Activated T-cell treated with anti-CD3 and anti-CD28 coated beads for 4 hours (primary cell): ENCODE measurements at regions not wholly inside any gene's neighbourhood (a gene's known extent, or its start where the extent isn't known, plus 50 kb on each side); places are given as distances from the start of the nearest gene placed in this dataset.
A peak's percentile ranks its signal among the peaks of the same experiment; 100 is the strongest.
"Not testable (repeated sequence)": the region's sequence is repeated elsewhere in the genome, so short reads cannot be mapped to it uniquely, and the experiment has no call there.

ENCODE experiments used
- DNase-seq: peaks from one replicate; pipeline ENCODE4 v3.0.0-alpha.2; 2020

DNA sequence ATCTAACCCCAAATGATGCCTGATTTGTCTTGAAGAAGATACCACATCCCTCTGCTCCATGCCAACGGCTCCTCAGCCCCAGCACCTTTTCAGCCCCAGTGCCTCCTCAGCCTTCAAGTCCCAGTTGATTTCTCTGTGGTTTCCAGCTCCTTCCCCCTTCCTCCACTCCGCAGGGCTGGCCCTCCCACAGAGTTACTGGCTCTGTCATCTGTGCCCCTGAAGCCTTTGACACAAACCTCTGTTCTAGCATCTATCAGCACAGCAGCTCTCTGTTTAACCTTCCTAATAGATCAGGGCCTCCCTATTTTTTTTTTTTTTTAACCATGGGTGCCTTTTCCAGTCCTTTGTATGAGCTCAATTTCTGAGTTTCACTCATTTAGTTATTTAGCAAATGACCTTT, 201.3 kb upstream of the CXCR4 start:
- DNase-seq = no peak

DNA sequence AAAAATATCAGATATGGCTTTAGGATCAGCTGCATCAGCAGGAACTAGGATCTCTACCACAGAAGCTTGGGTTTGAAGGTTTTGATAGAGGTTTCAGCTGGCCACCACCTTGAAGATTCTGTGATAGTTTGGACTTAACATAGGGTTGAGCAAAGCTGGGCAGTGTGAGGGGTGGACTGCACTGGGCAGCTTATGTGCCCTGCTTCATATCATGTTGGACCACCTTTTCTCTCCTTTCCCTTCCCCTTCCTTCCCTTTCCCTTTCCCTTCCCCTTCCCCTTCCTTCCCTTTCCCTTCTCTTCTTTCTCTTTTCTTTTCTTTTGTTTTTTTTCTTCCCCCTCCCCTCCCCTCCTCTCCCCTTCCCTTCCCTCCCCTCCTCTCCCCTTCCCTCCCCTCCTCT, 196.3 kb upstream of the CXCR4 start:
- DNase-seq = no peak

DNA sequence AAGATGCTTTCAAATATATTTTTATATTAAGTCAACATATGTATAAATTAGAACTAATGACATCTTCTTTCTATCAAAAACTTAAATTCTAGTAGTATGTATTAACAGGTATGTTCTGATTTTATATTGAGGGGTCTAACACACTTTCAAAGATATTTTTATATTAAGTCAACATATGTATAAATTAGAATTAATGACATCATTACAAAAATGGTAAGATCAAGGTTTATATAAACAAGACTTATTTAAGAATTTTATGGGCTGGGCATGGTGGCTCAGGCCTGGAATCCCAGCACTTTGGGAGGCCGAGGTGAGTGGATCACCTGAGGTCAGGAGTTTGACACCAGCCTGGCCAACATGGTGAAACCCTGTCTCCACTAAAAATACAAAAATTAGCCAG, 194.6 kb upstream of the CXCR4 start:
- not testable (repeated sequence) for DNase-seq

DNA sequence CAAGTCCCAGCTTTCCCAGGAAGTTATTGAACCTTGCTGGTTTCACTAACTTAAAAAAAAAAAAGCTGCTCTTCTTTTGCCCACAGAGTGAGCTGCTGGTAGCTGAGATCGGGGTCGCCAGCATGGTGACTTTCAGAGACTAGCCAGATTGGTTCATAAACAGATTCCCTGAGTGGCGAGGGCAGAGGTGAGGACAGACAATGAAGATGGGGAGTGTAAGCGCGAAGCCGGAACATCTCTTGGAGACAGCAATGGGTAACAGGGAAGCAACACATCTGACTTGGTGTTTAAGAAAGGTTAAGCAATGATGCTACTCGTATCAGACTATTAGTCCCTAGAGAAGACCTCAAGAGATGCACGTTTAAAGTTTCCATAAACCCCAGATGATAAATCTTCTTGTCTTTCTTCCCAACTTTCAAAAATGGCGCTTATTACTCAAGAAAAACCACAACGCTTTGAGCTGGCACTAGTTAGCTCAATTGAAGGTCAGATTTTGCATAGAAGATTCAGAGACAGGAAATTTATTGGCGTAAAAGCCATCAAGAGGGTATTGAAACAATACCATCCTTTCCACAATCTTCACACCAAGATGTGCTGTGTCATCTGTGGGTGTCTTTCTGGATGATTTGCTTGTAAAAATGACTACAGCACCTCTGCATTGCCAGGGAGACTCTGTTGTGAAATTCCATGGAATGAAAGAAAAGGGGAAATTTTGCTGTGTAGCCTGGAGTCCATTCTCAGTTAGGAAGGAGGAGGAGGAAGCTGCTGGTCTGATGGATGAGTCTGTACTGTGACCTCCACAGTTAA, 193.1 kb upstream of the CXCR4 start:
- DNase-seq = no peak

GRCh38 chr2:136310005-136310495, 192.1 kb upstream of the CXCR4 start:
- no peak for DNase-seq

- no peak for DNase-seq
These were observed 190.7 kb upstream of the CXCR4 start for GRCh38 chr2:136308611-136309010.

- no peak for DNase-seq
These were observed 188.9 kb upstream of the CXCR4 start for GRCh38 chr2:136306836-136307235.

DNA sequence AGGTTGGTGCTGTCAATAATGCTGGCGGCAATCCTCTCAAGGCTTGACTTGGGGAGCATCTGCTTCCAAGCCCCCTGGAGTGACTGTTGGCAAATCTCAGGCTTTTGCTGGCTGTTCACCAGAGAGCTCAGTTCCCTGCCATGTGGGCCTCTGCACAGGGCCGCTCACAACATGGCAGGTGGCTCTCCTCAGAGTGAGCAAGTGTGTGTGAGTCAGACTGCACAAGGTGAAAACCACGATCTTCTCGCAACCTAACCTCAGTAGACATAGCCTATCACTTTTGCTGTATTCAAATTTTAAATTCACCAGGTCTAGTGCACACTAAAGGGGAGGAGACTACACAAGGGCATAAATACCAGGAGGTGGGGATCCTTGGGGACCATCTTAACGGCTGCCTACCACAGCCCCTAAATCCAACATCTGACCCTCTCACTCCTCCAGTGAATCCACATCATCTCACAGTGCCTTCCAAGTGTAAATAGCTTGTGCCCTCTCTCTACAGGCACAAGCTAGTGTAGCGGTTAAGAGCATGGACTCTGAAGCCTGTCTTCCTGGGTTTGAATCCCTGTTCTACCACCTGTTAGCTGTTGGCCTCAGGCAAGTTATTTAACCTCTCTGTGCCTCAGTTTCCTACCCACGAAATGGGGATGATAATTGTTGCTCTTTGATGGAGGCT, 187.7 kb upstream of the CXCR4 start:
- peak; percentile 28 for DNase-seq

DNA sequence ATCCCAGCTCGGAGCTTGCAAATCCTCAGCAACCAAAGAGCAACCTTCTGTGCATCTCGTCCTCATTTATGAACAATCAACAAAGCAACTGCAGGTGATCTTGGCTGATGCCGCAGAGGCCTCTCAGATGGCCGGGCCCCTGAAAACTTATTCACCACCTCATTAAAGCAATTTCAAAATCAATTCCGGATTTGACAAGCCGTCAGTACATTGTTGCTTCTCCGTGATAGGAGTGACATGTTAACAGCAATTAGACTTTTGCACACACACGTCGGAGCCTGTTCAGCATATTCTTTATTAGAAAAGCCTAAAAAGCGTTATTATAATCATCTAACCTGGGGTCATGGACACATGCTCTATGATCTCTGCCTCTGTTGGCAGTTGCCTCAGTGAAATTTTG, 183.1 kb upstream of the CXCR4 start:
- DNase-seq = no peak

DNA sequence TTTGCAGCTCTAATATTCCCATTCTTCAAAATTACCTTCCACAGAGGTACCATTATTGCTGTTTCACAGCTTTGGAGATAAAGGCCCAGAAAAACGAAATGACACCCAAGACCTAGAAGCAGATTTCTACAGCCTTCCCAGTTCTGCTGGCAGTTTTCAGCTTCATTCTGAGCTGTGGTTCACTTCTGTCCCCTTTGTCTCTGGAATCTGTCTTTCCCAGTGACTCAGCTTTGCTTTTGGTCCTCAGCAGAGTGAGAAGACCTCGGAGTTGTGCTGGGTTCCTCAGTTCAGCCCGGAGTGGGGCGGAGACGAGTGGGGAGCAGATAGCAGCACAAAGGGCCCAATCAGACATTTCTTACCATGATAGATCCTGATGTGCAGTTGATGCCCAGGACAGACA, 180.7 kb upstream of the CXCR4 start:
- no peak for DNase-seq

DNA sequence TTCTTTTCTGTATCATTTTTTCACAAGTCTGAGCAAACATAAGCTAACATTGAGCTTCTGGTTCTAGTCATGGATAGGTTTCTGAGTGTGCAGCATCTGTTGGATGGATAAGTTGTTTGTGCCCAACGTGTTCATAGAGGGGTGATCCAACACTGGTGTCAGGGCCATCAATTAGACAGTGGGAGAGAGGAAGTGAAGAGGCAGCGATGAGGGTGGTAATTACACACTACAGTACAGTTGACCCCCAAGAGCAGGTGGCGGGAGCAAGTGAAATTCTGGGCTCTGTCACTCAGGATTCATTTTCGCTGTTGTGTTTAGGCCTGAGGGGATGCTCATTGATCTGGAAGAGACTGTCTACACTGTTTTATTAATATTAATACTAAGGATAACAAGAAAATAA, 180.0 kb upstream of the CXCR4 start:
- DNase-seq = no peak

- no peak for DNase-seq
These were observed 179.4 kb upstream of the CXCR4 start for GRCh38 chr2:136297312-136297711.

- DNase-seq = no peak
These were observed 177.2 kb upstream of the CXCR4 start for GRCh38 chr2:136295168-136295567.

GRCh38 chr2:136291871-136292270, 173.9 kb upstream of the CXCR4 start:
- DNase-seq = no peak

DNA sequence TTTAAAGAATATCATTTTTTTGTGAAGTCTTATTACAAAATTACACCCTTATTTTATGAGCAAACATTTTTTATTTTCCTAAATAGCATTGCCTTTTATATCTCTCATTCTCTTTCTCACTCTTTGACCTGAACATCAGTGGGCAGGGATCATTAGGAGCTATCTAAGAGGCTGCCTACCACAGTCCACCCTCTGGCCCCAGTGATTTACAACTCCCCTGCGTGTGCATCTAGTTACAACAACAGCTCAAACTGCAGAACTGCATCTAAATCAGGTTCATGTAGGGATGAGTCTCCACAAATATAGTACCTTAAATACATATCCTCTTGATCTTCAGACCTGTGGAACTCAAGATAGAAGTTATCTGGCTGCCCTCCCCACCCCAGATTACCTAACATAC, 172.4 kb upstream of the CXCR4 start:
- no peak for DNase-seq

DNA sequence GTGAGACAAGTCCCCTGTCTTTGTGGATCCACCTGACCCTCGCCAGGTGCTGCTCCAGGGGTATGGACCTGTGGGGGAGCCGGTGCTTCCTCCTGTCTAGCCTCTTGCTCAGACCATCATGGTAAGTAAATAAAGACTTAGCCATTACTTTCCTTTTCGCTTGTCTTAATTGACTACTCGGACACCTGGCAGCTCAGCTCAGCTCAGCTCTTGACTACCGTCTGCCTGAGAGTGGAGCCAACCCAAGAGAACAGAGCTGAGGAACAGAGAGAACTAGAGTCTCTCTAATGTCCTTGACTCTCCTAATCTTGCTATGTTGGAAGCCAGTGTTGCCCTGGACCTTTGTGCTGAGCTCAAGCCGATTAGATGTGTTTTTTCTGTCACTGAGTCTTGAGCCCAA, 170.3 kb upstream of the CXCR4 start:
- no peak for DNase-seq

DNA sequence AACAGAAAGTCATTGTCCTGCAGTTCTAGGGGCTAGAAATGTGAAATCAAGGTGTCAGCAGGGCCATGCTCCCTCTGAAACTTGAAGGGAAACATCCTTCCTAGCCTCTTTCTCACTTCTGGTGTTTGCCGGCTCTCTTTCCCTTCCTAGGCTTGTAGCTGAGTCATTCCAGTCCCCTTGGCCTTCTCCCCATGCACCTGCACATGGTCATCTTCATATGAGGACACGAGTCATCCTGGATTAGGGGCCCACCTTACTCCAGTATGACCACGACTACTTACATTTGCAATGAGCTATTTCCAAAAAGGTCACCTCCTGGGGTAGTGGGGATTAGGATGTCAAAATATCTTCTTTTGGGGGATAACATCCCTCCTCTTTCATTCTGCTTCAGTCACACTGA, 168.5 kb upstream of the CXCR4 start:
- DNase-seq = no peak

GRCh38 chr2:136284226-136285119, 166.5 kb upstream of the CXCR4 start:
- no peak for DNase-seq

- DNase-seq = no peak
These were observed 164.3 kb upstream of the CXCR4 start for GRCh38 chr2:136282251-136282650.

GRCh38 chr2:136281281-136282114, 163.5 kb upstream of the CXCR4 start:
- DNase-seq = peak; percentile 9

DNA sequence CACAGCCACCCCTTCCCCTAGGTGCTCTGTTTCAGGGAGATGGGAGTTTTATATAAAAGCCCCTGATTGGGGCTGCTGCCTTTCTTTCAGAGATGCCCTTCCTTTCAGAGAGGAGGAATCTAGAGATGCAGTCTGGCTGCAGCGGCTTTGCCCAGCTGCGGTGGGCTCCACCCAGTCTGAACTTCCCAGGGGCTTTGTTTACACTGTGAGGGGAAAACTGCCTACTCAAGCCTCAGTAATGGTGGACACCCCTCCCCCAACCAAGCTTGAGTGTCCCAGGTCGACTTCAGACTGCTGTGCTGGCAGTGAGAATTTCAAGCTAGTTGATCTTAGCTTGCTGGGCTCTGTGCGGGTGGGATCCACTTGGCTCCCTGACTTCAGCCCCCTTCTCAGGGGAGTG, 148.4 kb upstream of the CXCR4 start:
- not testable (repeated sequence) for DNase-seq

DNA sequence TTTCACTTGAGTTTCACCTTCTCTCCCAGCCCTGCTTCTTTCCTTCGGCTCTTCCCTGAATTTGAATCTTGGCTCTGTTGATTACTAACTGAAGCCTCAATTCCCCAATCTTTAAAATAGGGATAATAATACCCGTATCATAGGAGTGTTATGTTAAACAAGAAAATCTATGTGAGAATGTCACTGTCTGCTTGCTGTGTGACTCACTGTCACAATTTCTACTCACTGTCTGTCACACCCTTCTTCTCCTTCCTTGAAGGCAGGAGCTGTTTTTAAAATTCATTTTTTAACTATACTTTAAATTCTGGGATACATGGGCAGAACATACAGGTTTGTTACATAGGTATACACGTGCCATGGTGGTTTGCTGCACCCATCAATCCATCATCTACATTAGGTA, 141.6 kb upstream of the CXCR4 start:
- no peak for DNase-seq

- DNase-seq = no peak
These were observed 139.9 kb upstream of the CXCR4 start for GRCh38 chr2:136257893-136258292.
